NCI-H526 (cell line): ENCODE measurements at regions not wholly inside any gene's neighbourhood (a gene's known extent, or its start where the extent isn't known, plus 50 kb on each side); places are given as distances from the start of the nearest gene placed in this dataset.

Experiments used
- DNase-seq, 2 experiments: peaks; one replicate each; lab custom pipeline; 2025; lab: John Stamatoyannopoulos, UW

- DNase-seq: no peak
Observed at GRCh38 chr11:134515081-134515960, 103.3 kb upstream of the B3GAT1 start.

GRCh38 chr11:134514354-134514951 is 102.4 kb upstream of the B3GAT1 start:
- DNase-seq: no peak

GRCh38 chr11:134513585-134514120 is 101.6 kb upstream of the B3GAT1 start:
- no peak for DNase-seq

GRCh38 chr11:134512571-134513538 is 100.8 kb upstream of the B3GAT1 start:
- DNase-seq: no peak

- no peak for DNase-seq
Observed at GRCh38 chr11:134512061-134512460, 100.0 kb upstream of the B3GAT1 start.

- DNase-seq: no peak
Observed at GRCh38 chr11:134511255-134511654, 99.2 kb upstream of the B3GAT1 start.

GRCh38 chr11:134510233-134511040 is 98.4 kb upstream of the B3GAT1 start:
- no peak for DNase-seq

GRCh38 chr11:134509381-134510232 is 97.6 kb upstream of the B3GAT1 start:
- DNase-seq: no peak

GRCh38 chr11:134508219-134508990 is 96.4 kb upstream of the B3GAT1 start:
- no peak for DNase-seq

- DNase-seq: no peak
Observed at GRCh38 chr11:134506046-134506445, 94.0 kb upstream of the B3GAT1 start.

GRCh38 chr11:134505125-134505524 is 93.1 kb upstream of the B3GAT1 start:
- no peak for DNase-seq

GRCh38 chr11:134504146-134504905 is 92.3 kb upstream of the B3GAT1 start:
- no peak for DNase-seq

GRCh38 chr11:134503596-134503995 is 91.6 kb upstream of the B3GAT1 start:
- no peak for DNase-seq

GRCh38 chr11:134503100-134503499 is 91.1 kb upstream of the B3GAT1 start:
- no peak for DNase-seq

- no peak for DNase-seq
Observed at GRCh38 chr11:134502153-134502550, 90.1 kb upstream of the B3GAT1 start.

- no peak for DNase-seq
Observed at GRCh38 chr11:134501406-134502152, 89.5 kb upstream of the B3GAT1 start.

GRCh38 chr11:134500621-134501020 is 88.6 kb upstream of the B3GAT1 start:
- no peak for DNase-seq

GRCh38 chr11:134499990-134500389 is 87.9 kb upstream of the B3GAT1 start:
- no peak for DNase-seq
